ENCODE measurements at regions not wholly inside any gene's neighbourhood (a gene's known extent, or its start where the extent isn't known, plus 50 kb on each side); places are given as distances from the start of the nearest gene placed in this dataset.

DNA sequence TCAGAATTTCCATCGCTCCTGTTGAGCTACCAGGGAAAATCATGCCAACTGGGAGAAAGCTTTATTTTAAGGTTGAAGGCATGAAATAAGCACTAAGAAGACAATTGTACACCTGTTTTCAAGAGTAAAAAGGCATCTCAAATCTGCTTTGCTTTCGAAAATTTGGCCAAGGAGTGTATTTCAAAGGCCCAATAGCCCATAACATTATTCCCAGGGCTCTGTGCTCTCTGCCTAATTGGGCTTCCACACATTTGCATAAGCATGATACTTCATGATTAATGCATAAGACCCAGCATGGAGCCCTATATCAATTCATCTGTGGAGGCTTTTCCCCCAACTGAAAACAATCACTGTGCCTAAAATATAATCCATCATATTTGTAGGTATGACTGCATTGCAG, 258.5 kb downstream of the NOVA1 start:
- TF ChIP-seq, protein P1, sequence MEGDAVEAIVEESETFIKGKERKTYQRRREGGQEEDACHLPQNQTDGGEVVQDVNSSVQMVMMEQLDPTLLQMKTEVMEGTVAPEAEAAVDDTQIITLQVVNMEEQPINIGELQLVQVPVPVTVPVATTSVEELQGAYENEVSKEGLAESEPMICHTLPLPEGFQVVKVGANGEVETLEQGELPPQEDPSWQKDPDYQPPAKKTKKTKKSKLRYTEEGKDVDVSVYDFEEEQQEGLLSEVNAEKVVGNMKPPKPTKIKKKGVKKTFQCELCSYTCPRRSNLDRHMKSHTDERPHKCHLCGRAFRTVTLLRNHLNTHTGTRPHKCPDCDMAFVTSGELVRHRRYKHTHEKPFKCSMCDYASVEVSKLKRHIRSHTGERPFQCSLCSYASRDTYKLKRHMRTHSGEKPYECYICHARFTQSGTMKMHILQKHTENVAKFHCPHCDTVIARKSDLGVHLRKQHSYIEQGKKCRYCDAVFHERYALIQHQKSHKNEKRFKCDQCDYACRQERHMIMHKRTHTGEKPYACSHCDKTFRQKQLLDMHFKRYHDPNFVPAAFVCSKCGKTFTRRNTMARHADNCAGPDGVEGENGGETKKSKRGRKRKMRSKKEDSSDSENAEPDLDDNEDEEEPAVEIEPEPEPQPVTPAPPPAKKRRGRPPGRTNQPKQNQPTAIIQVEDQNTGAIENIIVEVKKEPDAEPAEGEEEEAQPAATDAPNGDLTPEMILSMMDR (conservative IDR thresholded peaks at IDR 0.05; ENCODE audit: low read depth, low read length), result no peak
- no peak for TF ChIP-seq EZH2 (IDR thresholded peaks at IDR 0.05; ENCODE audit: borderline replicate concordance, low read depth, low read length, poor library complexity, severe bottlenecking)
- CTCF ChIA-PET, result no interaction called here

DNA sequence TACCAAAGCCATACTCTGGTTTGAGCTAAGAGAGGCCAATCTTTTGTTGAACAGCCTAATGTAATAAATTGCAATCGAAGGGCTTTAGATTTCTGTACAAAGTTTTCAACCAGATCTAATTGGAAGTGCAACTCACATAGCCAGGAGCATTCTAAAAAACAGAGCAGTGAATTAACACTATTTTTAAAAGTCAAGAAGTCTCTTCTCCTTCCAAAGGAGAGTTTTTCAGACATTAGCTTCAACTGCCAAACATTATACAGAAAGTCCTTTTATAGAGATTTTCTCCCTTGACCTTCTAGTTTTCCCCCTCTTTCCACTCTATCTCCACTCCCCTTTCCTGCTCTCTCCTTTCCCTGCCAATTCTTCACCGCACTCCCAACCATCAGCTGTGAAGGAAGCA, 259.6 kb downstream of the NOVA1 start:
- DNase-seq (ENCODE audit: low spot score), result no peak
- H3K4me1 ChIP-seq (ENCODE audit: insufficient read depth, low read length, poor library complexity, severe bottlenecking), result no peaks in the 10 kb centered on the region
- ChIA-PET POLR2A (ENCODE audit: low non-redundant PET) (no interaction called here), CTCF (no interaction called here)
- intact Hi-C loops (cut with micrococcal nuclease; ENCODE audit: unreplicated experiment), result no loop called here
- no peaks in the 10 kb centered on the region for H3K36me3 ChIP-seq (ENCODE audit: insufficient read depth, low read length, poor library complexity, severe bottlenecking)
- H3K9me3 ChIP-seq (ENCODE audit: low read depth, low read length, poor library complexity, severe bottlenecking), result no peaks in the 10 kb centered on the region
- no peaks in the 10 kb centered on the region for H3K27me3 ChIP-seq (replicated peaks; ENCODE audit: insufficient read depth, low read depth, low read length, poor library complexity)
- no peak overlapping the region for H3K27ac ChIP-seq (ENCODE audit: low read depth, low read length, poor library complexity, severe bottlenecking)
- no peak overlapping the region for H3K4me3 ChIP-seq (ENCODE audit: low read depth, low read length, poor library complexity, severe bottlenecking)
- BruUV-seq (replicated peaks), result no TSS peak
- no peak for TF ChIP-seq EZH2 (IDR thresholded peaks at IDR 0.05; ENCODE audit: borderline replicate concordance, low read depth, low read length, poor library complexity, severe bottlenecking)
- TF ChIP-seq, protein P1 (conservative IDR thresholded peaks at IDR 0.05; ENCODE audit: low read depth, low read length), result no peak

More for the DNA sequence above, 258.5 kb downstream of the NOVA1 start:
- Histone ChIP-seq H3K27ac (ENCODE audit: low read depth, low read length, poor library complexity, severe bottlenecking) (no peak overlapping the region), H3K27me3 (replicated peaks; ENCODE audit: insufficient read depth, low read depth, low read length, poor library complexity) (no peaks in the 10 kb centered on the region), H3K4me1 (ENCODE audit: insufficient read depth, low read length, poor library complexity, severe bottlenecking) (no peaks in the 10 kb centered on the region), H3K9me3 (ENCODE audit: low read depth, low read length, poor library complexity, severe bottlenecking) (no peaks in the 10 kb centered on the region), H3K4me3 (ENCODE audit: low read depth, low read length, poor library complexity, severe bottlenecking) (no peak overlapping the region), H3K36me3 (ENCODE audit: insufficient read depth, low read length, poor library complexity, severe bottlenecking) (no peaks in the 10 kb centered on the region)
- POLR2A ChIA-PET (ENCODE audit: low non-redundant PET), result no interaction called here
- no TSS peak for BruUV-seq (replicated peaks)
- DNase-seq (ENCODE audit: low spot score), result peak; percentile 31
- intact Hi-C loops (cut with micrococcal nuclease; ENCODE audit: unreplicated experiment), result no loop called here

- no peaks in the 10 kb centered on the region for H3K9me3 ChIP-seq (ENCODE audit: low read depth, low read length, poor library complexity, severe bottlenecking)
- BruUV-seq (replicated peaks), result no TSS peak
- TF ChIP-seq, protein P1 (conservative IDR thresholded peaks at IDR 0.05; ENCODE audit: low read depth, low read length), result no peak
- no peak for TF ChIP-seq EZH2 (IDR thresholded peaks at IDR 0.05; ENCODE audit: borderline replicate concordance, low read depth, low read length, poor library complexity, severe bottlenecking)
- H3K27ac ChIP-seq (ENCODE audit: low read depth, low read length, poor library complexity, severe bottlenecking), result no peak overlapping the region
- H3K4me1 ChIP-seq (ENCODE audit: insufficient read depth, low read length, poor library complexity, severe bottlenecking), result no peaks in the 10 kb centered on the region
- CTCF ChIA-PET, result no interaction called here
- POLR2A ChIA-PET (ENCODE audit: low non-redundant PET), result no interaction called here
- no peaks in the 10 kb centered on the region for H3K27me3 ChIP-seq (replicated peaks; ENCODE audit: insufficient read depth, low read depth, low read length, poor library complexity)
- H3K4me3 ChIP-seq (ENCODE audit: low read depth, low read length, poor library complexity, severe bottlenecking), result no peak overlapping the region
- no peak for DNase-seq (ENCODE audit: low spot score)
- intact Hi-C loops (cut with micrococcal nuclease; ENCODE audit: unreplicated experiment), result no loop called here
- H3K36me3 ChIP-seq (ENCODE audit: insufficient read depth, low read length, poor library complexity, severe bottlenecking), result no peaks in the 10 kb centered on the region
Observed at GRCh38 chr14:26334288-26334687, 263.5 kb downstream of the NOVA1 start.

All from A673 (cell line).